ENCODE measurements at regions not wholly inside any gene's neighbourhood (a gene's known extent, or its start where the extent isn't known, plus 50 kb on each side); places are given as distances from the start of the nearest gene placed in this dataset.

GRCh38 chrX:3504916-3505315, 158.5 kb upstream of the MXRA5 start:
- no peak for TF ChIP-seq CTCF (conservative IDR thresholded peaks at IDR 0.05; ENCODE audit: low read depth, low read length)
- no peak for TF ChIP-seq EZH2 (IDR thresholded peaks at IDR 0.05; ENCODE audit: borderline replicate concordance, low read depth, low read length, poor library complexity, severe bottlenecking)

Measured in A673 (cell line).